ENCODE measurements at regions not wholly inside any gene's neighbourhood (a gene's known extent, or its start where the extent isn't known, plus 50 kb on each side); places are given as distances from the start of the nearest gene placed in this dataset.
"Not testable (repeated sequence)": the region's sequence is repeated elsewhere in the genome, so short reads cannot be mapped to it uniquely, and the experiment has no call there.

GRCh38 chr6:169917153-169917552 lies 165.7 kb downstream of the ERMARD start:
- DNase-seq: no peak

DNA sequence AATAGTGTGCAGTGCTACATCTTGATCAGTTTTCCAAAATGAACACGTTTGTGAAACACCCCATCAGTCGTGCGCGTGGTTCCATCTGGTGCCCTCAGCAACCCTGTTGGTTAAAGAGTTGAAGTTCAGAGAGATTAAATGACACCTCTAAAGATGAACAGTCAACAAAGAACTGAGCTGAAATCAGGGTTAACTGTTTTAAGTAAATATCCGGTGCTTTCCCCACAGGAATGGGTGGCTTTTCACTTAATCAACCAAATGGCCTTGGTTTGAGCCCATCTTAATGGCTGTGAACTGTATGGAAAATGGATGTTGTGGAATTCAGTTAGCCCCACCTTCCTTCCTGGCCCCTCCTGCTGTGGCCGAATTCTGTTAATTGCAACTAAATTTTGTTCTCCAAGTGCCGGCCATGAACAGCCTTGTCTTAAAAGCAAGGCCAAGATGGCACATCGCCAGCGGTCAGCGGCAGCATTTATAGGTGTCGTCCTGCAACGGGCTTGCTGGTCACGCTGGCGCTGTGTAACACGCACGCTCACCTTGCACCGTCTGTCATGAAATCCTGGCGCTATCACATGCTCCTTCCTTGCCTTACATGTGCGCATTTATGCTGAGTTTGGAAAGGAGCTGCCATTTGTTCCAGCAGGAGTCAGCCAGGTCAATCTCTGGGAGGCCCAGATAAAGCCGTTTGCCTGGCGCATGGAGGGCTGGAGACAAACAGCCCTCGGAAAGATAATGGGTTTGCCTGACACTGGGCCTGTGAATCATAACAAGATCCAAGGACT lies 164.5 kb downstream of the ERMARD start:
- DNase-seq: no peak

DNA sequence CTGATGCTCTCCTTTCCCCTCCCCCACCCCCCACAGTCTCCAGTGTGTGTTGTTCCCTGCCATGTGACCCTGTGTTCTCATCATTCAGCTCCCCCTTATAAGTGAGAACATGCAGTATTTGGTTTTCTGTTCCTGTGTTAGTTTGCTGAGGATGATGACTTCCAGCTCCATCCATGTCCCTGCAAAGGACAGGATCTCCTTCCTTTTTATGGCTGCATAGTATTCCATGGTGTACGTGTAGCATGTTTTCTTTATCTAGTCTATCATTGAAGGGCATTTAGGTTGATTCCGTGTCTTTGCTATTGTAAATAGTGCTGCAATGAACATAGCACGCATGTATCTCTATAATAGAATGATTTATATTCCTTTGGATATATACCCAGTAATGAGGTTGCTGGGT lies 162.3 kb downstream of the ERMARD start:
- DNase-seq: not testable (repeated sequence)

GRCh38 chr6:169913096-169913638 lies 161.7 kb downstream of the ERMARD start:
- no peak for DNase-seq

DNA sequence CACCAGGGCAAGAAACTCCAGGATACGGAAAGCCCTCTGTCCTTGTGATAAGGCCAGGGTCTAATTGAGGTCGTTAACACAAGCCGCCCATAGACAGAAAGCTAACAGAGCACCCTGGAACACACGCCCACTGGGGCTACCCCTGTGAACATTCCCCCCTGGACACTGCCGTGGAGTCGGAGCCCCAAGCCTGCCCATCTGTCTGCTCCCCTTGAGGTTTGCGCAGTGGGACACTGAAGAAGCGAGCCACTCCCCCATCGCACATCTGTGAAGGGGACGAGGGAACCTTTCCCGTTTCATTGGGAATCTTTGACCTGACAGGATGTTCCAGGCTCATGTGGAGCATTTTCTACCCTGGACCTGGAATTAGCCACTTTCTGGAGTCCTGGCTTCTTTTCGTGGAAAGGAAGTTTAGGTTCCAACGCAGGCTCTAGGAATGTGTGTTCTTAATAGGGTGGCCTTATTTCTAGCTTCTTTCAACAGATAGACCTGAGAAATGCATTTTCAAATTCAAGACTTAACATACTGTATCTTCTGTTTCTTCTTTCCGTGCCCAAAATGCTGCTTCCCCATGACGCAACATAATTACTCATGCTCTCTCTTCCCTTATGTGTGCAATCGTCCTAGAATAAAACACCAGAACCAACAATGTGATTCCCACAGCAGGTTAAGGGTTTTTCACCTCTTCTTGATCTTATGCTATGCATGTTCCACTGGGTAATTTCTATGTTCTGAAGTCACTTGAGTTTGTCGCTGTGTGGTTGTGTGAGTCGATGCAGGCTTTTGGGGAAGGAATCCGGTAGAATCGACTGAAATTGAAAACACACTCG lies 161.1 kb downstream of the ERMARD start:
- no peak for DNase-seq

- no peak for DNase-seq
These were observed 160.1 kb downstream of the ERMARD start for GRCh38 chr6:169911264-169912263.

- DNase-seq: no peak
These were observed 157.7 kb downstream of the ERMARD start for GRCh38 chr6:169909113-169909512.

GRCh38 chr6:169908403-169908933 lies 157.0 kb downstream of the ERMARD start:
- DNase-seq: no peak

- DNase-seq: no peak
These were observed 156.1 kb downstream of the ERMARD start for GRCh38 chr6:169907419-169908115.

GRCh38 chr6:169906688-169907418 lies 155.4 kb downstream of the ERMARD start:
- DNase-seq: no peak

DNA sequence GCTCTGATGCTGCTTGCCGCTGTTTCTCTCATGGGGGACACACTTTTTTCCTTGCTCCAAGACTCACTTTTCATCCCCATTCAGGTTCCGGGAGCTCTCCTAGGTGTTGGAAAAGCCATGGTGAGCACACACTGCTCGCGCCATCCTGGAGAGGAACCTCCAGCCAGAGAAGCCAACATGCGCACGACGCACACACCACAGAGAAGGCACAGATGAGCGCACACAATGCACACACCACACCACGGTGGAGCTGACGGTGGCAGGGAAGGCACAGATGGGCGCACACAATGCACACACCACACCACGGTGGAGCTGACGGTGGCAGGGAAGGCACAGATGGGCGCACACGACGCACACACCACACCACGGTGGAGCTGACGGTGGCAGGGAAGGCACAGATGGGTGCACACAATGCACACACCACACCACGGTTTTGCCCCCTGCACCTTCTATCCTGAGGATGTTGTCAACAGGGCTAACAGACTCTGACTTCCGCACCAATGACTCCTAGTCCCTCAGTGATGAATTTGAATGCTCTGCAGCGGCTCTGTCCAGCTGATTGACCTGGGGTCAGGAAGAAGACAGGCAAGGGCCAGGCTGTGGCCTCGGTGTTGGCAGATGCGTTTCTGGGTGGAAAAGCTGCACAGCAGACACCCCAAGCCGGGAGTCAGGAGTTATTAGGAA lies 154.7 kb downstream of the ERMARD start:
- no peak for DNase-seq

- DNase-seq: no peak
These were observed 153.8 kb downstream of the ERMARD start for GRCh38 chr6:169905041-169905807.

- DNase-seq: no peak
These were observed 152.9 kb downstream of the ERMARD start for GRCh38 chr6:169904051-169904922.

DNA sequence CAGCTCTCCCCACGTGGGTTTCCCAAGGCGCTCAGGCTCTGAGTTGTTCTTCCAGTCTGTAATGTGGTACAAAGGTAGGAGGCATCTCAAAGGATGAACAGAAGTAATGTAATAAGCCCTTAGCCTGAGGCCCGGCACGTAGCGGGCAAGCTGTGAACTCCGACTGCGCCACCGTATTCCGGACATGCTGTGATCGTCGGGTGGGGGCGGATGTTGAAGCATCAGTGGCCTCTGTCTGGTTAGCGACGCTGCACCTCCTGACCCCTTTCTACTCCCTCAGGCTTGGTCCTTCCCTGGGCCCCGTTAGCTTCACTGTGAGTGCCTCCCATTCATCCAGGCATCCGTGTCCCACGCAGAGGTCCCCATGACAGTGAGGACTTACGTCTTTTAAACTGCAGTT lies 151.7 kb downstream of the ERMARD start:
- no peak for DNase-seq

- no peak for DNase-seq
These were observed 151.2 kb downstream of the ERMARD start for GRCh38 chr6:169902604-169903003.

- DNase-seq: no peak
These were observed 150.6 kb downstream of the ERMARD start for GRCh38 chr6:169902070-169902469.

DNA sequence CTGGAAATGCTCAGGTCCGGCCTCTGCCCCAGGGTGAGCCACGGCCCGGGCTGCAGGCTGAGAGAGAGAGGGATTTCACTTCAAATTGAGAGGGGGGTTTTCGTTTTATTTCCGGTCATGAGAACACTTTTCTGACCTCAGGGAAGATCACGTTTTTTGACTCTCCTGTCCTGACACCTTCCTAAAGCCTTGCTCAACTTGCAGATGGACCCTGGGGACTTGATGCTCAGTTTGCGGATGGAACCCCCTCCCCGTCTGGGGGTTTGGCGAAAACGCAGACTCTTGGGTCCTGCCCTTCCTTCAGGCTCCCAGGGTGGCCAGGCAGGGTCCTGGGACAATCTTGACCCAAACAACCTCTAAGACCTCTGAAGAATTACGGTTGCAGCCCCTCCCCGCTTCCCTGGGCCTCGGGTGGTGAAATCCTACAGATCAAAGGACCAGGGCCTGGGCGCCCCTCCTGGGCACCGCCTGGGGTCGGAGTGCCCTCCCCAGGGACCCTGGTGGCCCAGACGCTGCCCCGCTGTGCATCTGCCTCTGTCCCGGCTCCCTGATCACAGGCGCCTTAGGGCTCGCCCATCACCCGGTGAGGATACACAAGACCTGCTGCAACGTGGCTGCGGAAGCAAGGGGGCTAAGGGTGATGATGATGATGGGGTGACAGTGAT lies 148.2 kb downstream of the ERMARD start:
- DNase-seq: no peak

Data from stimulated activated CD4-positive, alpha-beta T cell treated with anti-CD3 and anti-CD28 coated beads, Interleukin-4, amount 100 ng/mL, for 4 hours (primary cell).